ENCODE measurements at regions not wholly inside any gene's neighbourhood (a gene's known extent, or its start where the extent isn't known, plus 50 kb on each side); places are given as distances from the start of the nearest gene placed in this dataset.

- Histone ChIP-seq H2AFZ (ENCODE audit: low read length) (no peak overlapping the region), H3K27me3 (ENCODE audit: low read length) (no peaks in the 10 kb centered on the region), H3K36me3 (ENCODE audit: insufficient read depth, low read length) (no peaks in the 10 kb centered on the region; the same call in 1 of the 2 replicates), H3K27ac (ENCODE audit: low read length) (no peak overlapping the region), H3K4me1 (ENCODE audit: low read length) (peaks cover 23% of the 10 kb centered on the region), H3K4me2 (ENCODE audit: low read depth, low read length, poor library complexity, severe bottlenecking) (no peak overlapping the region), H4K20me1 (ENCODE audit: insufficient read depth, low read depth, low read length) (no peaks in the 10 kb centered on the region), H3K79me2 (ENCODE audit: low read length) (no peaks in the 10 kb centered on the region), H3K9ac (ENCODE audit: low read length) (no peak overlapping the region), H3K9me3 (ENCODE audit: low read length) (0 out of 2 replicates have a peak, but pooled peaks cover 4% of the 10 kb centered on the region), H3K4me3 (ENCODE audit: low read length) (no peak overlapping the region), H3K9me2 (replicated peaks; ENCODE audit: insufficient read depth, low read length) (no peaks in the 10 kb centered on the region)
- DNase-seq: no peak
Observed at GRCh38 chr12:41897593-41897992, 247.1 kb downstream of the GXYLT1 start.

GRCh38 chr12:41893491-41893890, 251.2 kb downstream of the GXYLT1 start:
- H3K9me2 ChIP-seq (replicated peaks; ENCODE audit: insufficient read depth, low read length): no peaks in the 10 kb centered on the region
- no peak for DNase-seq
- H3K27me3 ChIP-seq (ENCODE audit: low read length): no peaks in the 10 kb centered on the region
- no peaks in the 10 kb centered on the region for H3K79me2 ChIP-seq (ENCODE audit: low read length)
- H3K27ac ChIP-seq (ENCODE audit: low read length): no peak overlapping the region
- H3K4me1 ChIP-seq (ENCODE audit: low read length): peaks cover 9% of the 10 kb centered on the region
- H3K4me3 ChIP-seq (ENCODE audit: low read length): no peak overlapping the region
- no peaks in the 10 kb centered on the region for H4K20me1 ChIP-seq (ENCODE audit: insufficient read depth, low read depth, low read length)
- no peak overlapping the region for H2AFZ ChIP-seq (ENCODE audit: low read length)
- H3K9ac ChIP-seq (ENCODE audit: low read length): no peak overlapping the region
- H3K36me3 ChIP-seq (ENCODE audit: insufficient read depth, low read length): no peaks in the 10 kb centered on the region; the same call in 1 of the 2 replicates
- no peak overlapping the region for H3K4me2 ChIP-seq (ENCODE audit: low read depth, low read length, poor library complexity, severe bottlenecking)
- 0 out of 2 replicates have a peak, but pooled peaks cover 4% of the 10 kb centered on the region for H3K9me3 ChIP-seq (ENCODE audit: low read length)

- no peak overlapping the region for H2AFZ ChIP-seq (ENCODE audit: low read length)
- H3K27me3 ChIP-seq (ENCODE audit: low read length): no peaks in the 10 kb centered on the region
- no peaks in the 10 kb centered on the region for H3K9me2 ChIP-seq (replicated peaks; ENCODE audit: insufficient read depth, low read length)
- H4K20me1 ChIP-seq (ENCODE audit: insufficient read depth, low read depth, low read length): no peaks in the 10 kb centered on the region
- no peaks in the 10 kb centered on the region for H3K36me3 ChIP-seq (ENCODE audit: insufficient read depth, low read length)
- no peak overlapping the region for H3K27ac ChIP-seq (ENCODE audit: low read length)
- no peak for DNase-seq
- no peak overlapping the region for H3K4me2 ChIP-seq (ENCODE audit: low read depth, low read length, poor library complexity, severe bottlenecking)
- H3K4me3 ChIP-seq (ENCODE audit: low read length): no peak overlapping the region
- no peaks in the 10 kb centered on the region for H3K79me2 ChIP-seq (ENCODE audit: low read length)
- H3K4me1 ChIP-seq (ENCODE audit: low read length): peaks cover 4% of the 10 kb centered on the region
- no peaks in the 10 kb centered on the region for H3K9me3 ChIP-seq (ENCODE audit: low read length)
- no peak overlapping the region for H3K9ac ChIP-seq (ENCODE audit: low read length)
Observed at GRCh38 chr12:41892302-41892701, 252.4 kb downstream of the GXYLT1 start.

- Histone ChIP-seq H3K4me1 (ENCODE audit: low read length) (0 out of 2 replicates have a peak, but pooled peaks cover 2% of the 10 kb centered on the region), H3K36me3 (ENCODE audit: insufficient read depth, low read length) (no peaks in the 10 kb centered on the region), H2AFZ (ENCODE audit: low read length) (no peak overlapping the region), H3K9me2 (replicated peaks; ENCODE audit: insufficient read depth, low read length) (no peaks in the 10 kb centered on the region), H3K4me2 (ENCODE audit: low read depth, low read length, poor library complexity, severe bottlenecking) (no peak overlapping the region), H3K4me3 (ENCODE audit: low read length) (no peak overlapping the region), H4K20me1 (ENCODE audit: insufficient read depth, low read depth, low read length) (no peaks in the 10 kb centered on the region), H3K9ac (ENCODE audit: low read length) (no peak overlapping the region), H3K79me2 (ENCODE audit: low read length) (no peaks in the 10 kb centered on the region), H3K27me3 (ENCODE audit: low read length) (no peaks in the 10 kb centered on the region), H3K9me3 (ENCODE audit: low read length) (no peaks in the 10 kb centered on the region), H3K27ac (ENCODE audit: low read length) (no peak overlapping the region)
- DNase-seq: no peak
Observed at GRCh38 chr12:41891226-41891625, 253.4 kb downstream of the GXYLT1 start.

- no peak overlapping the region for H3K4me2 ChIP-seq (ENCODE audit: low read depth, low read length, poor library complexity, severe bottlenecking)
- H3K27ac ChIP-seq (ENCODE audit: low read length): no peak overlapping the region
- H3K9me3 ChIP-seq (ENCODE audit: low read length): no peaks in the 10 kb centered on the region
- H4K20me1 ChIP-seq (ENCODE audit: insufficient read depth, low read depth, low read length): no peaks in the 10 kb centered on the region
- H3K9me2 ChIP-seq (replicated peaks; ENCODE audit: insufficient read depth, low read length): no peaks in the 10 kb centered on the region
- DNase-seq: no peak
- H3K4me3 ChIP-seq (ENCODE audit: low read length): no peak overlapping the region
- no peaks in the 10 kb centered on the region for H3K36me3 ChIP-seq (ENCODE audit: insufficient read depth, low read length)
- no peaks in the 10 kb centered on the region for H3K79me2 ChIP-seq (ENCODE audit: low read length)
- 0 out of 2 replicates have a peak, but pooled peaks cover 2% of the 10 kb centered on the region for H3K4me1 ChIP-seq (ENCODE audit: low read length)
- H3K9ac ChIP-seq (ENCODE audit: low read length): no peak overlapping the region
- H3K27me3 ChIP-seq (ENCODE audit: low read length): no peaks in the 10 kb centered on the region
- H2AFZ ChIP-seq (ENCODE audit: low read length): no peak overlapping the region
Observed at GRCh38 chr12:41888285-41888684, 256.4 kb downstream of the GXYLT1 start.

- Histone ChIP-seq H3K36me3 (ENCODE audit: insufficient read depth, low read length) (no peaks in the 10 kb centered on the region), H3K9me3 (ENCODE audit: low read length) (no peaks in the 10 kb centered on the region), H3K4me3 (ENCODE audit: low read length) (no peak overlapping the region), H3K4me2 (ENCODE audit: low read depth, low read length, poor library complexity, severe bottlenecking) (no peak overlapping the region), H4K20me1 (ENCODE audit: insufficient read depth, low read depth, low read length) (no peaks in the 10 kb centered on the region), H3K9ac (ENCODE audit: low read length) (no peak overlapping the region), H3K4me1 (ENCODE audit: low read length) (0 out of 2 replicates have a peak, but pooled peaks cover under 1% of the 10 kb centered on the region), H3K79me2 (ENCODE audit: low read length) (no peaks in the 10 kb centered on the region), H3K27ac (ENCODE audit: low read length) (no peak overlapping the region), H3K9me2 (replicated peaks; ENCODE audit: insufficient read depth, low read length) (no peaks in the 10 kb centered on the region), H2AFZ (ENCODE audit: low read length) (0 out of 2 replicates have a peak overlapping the region, but pooled peaks have one; percentile 54), H3K27me3 (ENCODE audit: low read length) (no peaks in the 10 kb centered on the region)
- DNase-seq: no peak
Observed at GRCh38 chr12:41881891-41882805, 262.5 kb downstream of the GXYLT1 start.

GRCh38 chr12:41869432-41869831, 275.2 kb downstream of the GXYLT1 start:
- H3K27ac ChIP-seq (ENCODE audit: low read length): no peak overlapping the region
- H3K9ac ChIP-seq (ENCODE audit: low read length): no peak overlapping the region
- H3K27me3 ChIP-seq (ENCODE audit: low read length): no peaks in the 10 kb centered on the region
- H3K9me3 ChIP-seq (ENCODE audit: low read length): 0 out of 2 replicates have a peak, but pooled peaks cover 3% of the 10 kb centered on the region
- H4K20me1 ChIP-seq (ENCODE audit: insufficient read depth, low read depth, low read length): no peaks in the 10 kb centered on the region
- no peaks in the 10 kb centered on the region for H3K79me2 ChIP-seq (ENCODE audit: low read length)
- H3K4me2 ChIP-seq (ENCODE audit: low read depth, low read length, poor library complexity, severe bottlenecking): no peak overlapping the region
- no peaks in the 10 kb centered on the region for H3K36me3 ChIP-seq (ENCODE audit: insufficient read depth, low read length)
- H2AFZ ChIP-seq (ENCODE audit: low read length): no peak overlapping the region
- no peaks in the 10 kb centered on the region for H3K9me2 ChIP-seq (replicated peaks; ENCODE audit: insufficient read depth, low read length)
- peaks cover 20% of the 10 kb centered on the region for H3K4me1 ChIP-seq (ENCODE audit: low read length)
- no peak overlapping the region for H3K4me3 ChIP-seq (ENCODE audit: low read length)
- no peak for DNase-seq

GRCh38 chr12:41866878-41867430, 277.7 kb downstream of the GXYLT1 start:
- no peak overlapping the region for H3K4me3 ChIP-seq (ENCODE audit: low read length)
- DNase-seq: no peak
- H3K4me2 ChIP-seq (ENCODE audit: low read depth, low read length, poor library complexity, severe bottlenecking): peak overlapping the region; percentile 32
- H3K27me3 ChIP-seq (ENCODE audit: low read length): no peaks in the 10 kb centered on the region
- peaks cover 20% of the 10 kb centered on the region for H3K4me1 ChIP-seq (ENCODE audit: low read length)
- no peaks in the 10 kb centered on the region for H3K79me2 ChIP-seq (ENCODE audit: low read length)
- no peaks in the 10 kb centered on the region for H4K20me1 ChIP-seq (ENCODE audit: insufficient read depth, low read depth, low read length)
- peak overlapping the region; percentile 18; the same call in 1 of the 2 replicates for H2AFZ ChIP-seq (ENCODE audit: low read length)
- H3K9me3 ChIP-seq (ENCODE audit: low read length): 0 out of 2 replicates have a peak, but pooled peaks cover 3% of the 10 kb centered on the region
- H3K9ac ChIP-seq (ENCODE audit: low read length): no peak overlapping the region
- no peaks in the 10 kb centered on the region for H3K9me2 ChIP-seq (replicated peaks; ENCODE audit: insufficient read depth, low read length)
- H3K36me3 ChIP-seq (ENCODE audit: insufficient read depth, low read length): no peaks in the 10 kb centered on the region
- H3K27ac ChIP-seq (ENCODE audit: low read length): no peak overlapping the region

Data from Karpas-422 (cell line).